ENCODE measurements at regions not wholly inside any gene's neighbourhood (a gene's known extent, or its start where the extent isn't known, plus 50 kb on each side); places are given as distances from the start of the nearest gene placed in this dataset.

DNA sequence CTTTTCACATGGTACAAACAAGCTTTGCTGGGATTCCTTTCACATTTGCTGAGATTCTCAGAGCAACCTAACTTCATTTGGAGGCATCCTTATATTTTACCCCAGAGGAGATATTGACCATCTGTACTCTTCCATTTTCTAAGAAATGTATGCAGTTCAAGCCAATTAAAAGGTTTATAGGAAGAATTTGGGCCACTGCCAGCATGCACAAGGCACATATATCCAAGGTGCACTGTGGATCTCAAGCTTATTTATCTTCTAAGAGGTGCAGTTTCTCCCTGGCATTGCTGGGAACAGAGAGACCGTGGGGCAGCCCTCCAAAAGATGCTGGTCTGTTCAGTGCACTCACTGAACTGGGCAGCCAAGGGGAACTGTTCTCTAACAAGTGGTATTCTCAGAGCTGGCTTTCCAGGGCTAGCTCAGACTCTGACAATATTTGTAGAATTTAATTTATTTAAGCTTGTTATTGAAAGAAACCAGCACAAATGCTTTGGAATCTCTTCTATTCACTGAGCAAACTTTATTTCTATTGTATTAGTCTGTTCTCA is 213.3 kb downstream of the TENT4A start:
- no peak for DNase-seq

DNA sequence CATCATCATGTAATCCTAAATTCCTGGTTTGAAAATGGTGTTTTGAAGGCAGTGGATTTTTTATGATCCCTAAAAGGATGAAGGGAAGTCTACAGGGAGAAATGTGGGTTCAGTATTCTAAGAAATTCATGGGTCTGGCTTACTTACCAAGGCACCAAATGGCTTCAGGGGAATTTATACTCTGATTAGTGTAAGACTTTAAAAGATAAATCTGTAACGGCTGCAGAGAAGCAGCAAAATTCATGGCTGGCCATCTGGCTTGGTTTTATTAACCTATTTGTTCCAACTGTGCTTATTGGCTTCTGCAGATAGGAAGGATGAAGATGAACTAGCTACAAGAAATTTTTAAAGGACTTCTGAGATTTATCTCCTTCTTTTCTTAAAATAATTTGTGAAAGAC is 222.8 kb downstream of the TENT4A start:
- no peak for DNase-seq

DNA sequence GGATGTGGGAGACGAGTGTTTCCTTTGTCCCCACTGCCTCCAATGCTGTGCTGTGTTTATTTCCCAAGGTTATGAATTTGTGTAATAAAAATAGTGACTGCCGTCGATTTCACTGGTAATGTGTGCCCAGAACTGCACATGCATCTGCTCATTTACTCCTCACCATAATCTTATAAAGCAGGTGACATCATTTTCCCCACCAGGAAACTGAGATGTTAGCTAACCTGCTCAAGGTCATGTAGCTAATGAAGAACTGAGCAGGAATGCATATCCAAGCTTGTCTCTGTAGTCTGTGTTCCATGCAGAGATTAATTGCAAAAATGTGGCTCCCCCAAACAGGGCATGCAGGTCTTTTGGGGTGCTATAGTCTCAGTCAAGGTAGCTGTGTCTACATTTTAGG is 224.4 kb downstream of the TENT4A start:
- no peak for DNase-seq

DNA sequence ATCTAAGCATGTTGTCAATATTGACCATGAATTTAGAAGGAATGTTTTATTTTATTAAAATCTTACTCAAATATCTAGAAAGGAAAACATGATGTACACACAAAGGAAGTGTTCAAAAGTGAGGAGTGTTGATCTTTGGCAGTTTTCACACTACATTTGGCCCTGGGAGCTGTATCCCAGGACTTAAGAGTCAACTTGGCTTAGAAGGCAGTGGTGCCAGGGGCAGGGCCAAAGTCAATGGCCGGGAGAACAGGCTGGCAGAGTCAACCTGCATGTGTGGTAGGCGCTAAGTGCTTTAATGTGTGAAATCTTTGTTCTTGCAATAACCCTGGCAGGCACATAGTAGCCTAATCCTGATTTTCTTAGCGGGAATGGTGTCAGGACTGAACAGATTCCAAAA is 228.4 kb downstream of the TENT4A start:
- no peak for DNase-seq

DNA sequence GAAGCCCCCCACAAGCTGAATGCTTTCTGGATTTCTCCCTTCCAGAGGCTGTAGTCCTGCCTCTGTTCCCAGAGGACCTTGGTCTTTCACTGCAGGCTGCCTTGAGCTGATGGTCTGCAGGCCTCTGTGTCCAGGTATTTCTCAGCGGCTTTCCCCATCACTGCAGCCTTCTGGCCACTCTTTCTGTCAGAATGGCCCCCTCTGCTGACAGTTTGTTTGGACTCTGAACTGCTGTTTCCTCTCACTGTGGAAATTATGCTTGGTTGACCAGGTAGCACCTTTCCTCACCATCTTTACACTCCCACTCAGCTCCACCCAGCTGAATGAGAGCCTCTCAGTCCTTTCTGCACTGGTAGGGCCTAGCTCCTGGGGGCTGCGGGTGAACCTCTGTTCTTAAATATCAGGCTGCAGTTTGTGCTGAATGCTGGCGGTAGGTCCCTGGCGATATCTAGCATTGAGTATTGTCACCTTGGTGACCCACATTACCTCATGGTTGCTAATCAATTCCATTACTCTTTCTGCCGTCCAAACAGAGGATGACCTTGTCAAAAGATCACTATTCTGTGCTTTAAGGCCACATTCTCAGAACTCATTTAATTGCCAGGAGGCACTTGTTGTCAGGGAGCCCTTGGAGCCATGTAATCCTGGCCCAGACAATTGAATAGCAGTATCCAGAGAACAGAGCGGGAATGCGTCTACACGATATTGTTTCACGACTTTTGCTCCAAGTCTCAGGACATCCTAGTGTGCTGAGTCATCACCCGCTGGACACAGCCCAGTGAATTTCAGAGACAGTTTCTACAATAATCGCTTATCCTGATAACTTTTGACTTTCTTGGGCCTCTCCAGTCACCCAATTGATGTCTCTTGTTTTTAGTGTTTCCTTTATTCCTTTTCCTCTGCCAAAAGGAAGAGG is 230.2 kb downstream of the TENT4A start:
- DNase-seq: no peak

DNA sequence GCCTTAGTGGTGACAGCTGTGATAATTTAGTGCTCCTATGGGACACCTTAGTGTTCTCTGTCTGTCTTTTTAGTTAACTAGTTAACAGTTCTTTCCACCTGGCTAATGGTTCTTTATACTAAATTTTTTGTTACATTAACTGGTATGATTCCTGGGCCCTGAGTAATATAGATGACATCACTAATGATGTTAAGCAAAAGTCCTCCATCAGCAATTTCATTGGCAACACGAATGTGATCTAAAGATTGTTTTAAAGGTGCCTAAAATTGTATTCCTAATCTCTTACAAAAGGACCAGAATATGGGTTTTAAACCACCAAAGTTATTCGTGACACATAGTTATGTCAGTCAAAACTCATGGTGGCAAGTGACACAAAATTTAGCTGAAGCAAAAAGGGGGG is 235.3 kb downstream of the TENT4A start:
- DNase-seq: no peak

DNA sequence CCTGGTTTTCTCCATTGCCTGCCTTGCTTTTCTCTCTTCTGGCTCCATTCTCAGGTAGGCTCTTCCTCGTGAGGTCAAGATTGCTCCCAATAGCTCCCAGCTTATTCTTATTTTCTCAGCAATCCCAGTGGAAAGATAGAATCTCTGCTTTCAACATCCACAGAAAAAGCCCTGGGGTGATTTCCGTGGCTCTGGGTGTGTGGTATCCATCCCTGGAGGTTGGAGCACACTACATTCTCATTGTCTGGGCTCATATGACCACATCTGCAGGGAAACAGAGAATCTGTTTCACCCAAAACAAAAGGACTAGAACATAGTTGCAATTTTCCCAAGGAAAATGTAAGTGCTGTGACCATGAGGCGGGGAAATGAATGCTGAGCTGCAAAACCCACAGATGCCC is 236.0 kb downstream of the TENT4A start:
- DNase-seq: no peak

DNA sequence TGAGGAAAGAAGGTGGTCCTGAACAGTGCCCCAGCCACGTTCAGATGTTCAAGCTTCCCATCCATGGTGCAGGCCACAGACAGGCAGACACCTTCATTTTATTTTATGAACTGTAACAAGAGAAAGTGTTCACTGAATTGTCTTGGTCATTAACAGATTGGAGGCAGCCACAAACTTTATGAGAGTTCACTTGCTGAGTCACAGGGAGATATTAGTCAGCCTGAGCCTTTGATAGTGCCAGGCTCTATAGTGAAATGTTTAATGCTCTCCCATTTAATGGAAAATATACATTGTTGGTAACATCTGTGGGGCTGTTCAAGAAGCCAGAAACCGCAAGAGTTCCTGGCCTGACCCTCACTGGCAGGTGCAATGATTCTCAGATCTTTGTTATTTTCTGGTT is 237.0 kb downstream of the TENT4A start:
- DNase-seq: no peak

DNA sequence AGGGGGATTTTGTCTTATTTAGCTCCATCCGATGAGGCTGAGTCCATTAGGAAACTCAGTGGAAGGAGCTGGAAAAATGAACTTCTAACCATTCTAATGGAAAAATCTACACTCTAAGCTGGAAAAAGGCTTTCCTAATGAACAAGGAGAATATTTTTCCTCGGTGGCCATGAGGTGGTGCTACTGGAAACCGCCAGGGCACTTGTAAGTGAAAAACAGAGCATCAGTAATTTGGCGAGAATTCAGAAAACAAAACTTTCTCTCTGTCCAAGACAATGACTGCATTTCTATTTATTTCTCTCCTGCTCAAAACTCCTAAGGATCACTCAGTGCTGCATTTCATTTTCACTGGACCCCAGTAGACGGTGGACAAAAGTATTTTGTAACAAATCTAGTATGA is 237.6 kb downstream of the TENT4A start:
- no peak for DNase-seq

DNA sequence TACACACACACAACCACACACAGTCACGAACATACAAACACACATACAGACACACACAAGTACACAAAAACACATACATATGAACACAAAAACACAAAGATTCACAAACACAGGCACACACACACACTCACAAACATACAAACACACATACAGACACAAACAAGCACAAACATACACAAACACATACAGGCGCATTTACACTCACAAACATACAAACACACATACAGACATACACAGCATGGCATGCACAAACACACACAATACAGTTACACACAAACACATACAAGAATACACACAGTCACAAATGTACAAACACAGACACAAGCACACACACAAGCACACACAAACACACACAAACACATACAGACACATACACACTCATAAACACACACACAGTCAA is 247.9 kb downstream of the TENT4A start:
- DNase-seq: no peak

DNA sequence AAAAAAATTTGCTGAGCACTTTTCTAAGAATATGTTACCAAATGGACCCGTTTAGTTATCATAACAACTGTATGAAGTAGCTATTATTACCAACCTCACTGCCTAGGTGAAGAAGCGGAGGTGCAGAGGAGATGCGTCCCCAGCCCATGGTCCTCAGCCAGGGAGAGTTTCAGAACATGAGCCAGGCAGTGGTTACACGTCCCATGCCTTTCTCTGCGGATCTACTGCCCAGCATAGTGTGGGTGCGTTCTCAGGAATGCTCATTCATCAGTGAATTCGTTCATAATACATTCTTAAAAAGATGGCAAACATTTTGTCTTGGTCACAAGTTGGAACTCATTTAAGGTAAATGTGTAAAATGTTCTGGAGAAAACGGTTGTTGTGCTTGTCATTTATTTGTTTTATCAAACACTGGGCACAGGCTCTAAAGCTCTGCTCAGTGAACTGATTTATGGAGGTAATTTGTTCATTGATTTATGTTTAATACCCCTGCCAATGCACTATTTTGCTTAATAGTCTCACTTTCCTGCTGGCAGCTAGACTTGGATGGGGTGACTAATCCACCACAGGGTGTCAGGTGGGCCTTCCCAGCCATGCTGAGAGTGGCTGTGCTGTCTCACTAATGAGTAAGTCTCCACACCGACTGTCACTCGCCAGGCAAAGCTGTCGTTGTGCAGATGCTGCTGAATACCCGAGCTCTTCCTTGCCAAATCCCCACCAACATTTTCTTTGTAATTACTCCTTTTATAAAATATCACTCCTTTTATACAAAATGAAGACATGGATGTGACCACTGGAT is 248.8 kb downstream of the TENT4A start:
- no peak for DNase-seq

DNA sequence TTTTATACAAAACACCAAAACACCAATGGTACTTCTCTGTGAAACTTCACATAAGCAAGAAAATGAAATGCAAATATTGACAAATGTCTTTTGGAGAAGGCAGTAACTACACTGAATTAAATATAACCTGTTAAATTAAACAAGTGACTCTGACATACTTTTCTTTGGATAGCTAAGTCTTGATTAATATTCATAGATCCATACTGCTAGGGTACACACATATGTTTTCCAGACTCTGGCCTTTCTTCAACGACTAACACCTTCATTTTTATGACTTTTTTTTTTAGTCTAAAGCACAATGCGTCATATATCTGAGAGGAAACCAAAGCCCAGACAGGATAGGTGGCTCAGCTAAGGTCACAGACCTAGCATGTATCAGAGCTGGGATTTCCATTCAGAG is 263.7 kb downstream of the TENT4A start:
- DNase-seq: no peak

DNA sequence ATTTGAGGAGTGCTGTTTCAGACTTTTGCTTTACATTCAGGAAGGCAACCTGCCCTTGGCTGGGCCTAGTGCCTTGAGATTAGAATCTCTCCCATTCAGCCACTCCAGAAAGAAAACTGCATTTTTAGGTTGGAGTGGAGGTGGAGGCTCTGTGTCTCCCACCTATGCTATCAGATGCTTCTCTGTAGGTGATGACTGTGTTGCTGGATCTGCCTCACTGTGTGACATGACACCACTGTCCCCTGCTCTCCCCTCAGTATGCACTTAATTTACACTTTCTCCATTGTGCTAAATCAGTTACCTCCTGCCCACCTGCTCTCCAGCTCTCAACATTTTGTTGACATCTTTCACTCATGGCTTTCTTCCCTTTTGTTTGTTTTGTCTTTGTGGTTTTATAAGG is 265.8 kb downstream of the TENT4A start:
- DNase-seq: no peak

DNA sequence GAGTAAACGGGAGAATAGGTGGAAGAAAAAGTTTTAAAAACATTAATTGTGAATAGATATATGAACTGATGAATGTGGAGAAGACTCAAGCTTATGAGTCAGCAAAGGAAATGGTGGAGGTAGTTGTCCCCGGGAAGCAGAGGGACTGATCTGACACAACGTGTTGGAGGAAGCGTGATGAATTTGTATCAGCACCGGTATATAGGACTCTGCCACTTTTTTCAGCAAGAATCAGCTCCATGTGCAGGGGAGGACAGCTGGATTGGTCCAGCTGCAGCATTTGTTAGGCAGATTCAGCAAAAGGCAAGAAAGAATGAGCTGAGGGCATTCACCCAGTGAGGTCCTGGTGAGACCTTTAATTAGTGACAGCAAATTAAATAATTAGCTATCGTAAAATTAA is 276.0 kb downstream of the TENT4A start:
- no peak for DNase-seq

DNA sequence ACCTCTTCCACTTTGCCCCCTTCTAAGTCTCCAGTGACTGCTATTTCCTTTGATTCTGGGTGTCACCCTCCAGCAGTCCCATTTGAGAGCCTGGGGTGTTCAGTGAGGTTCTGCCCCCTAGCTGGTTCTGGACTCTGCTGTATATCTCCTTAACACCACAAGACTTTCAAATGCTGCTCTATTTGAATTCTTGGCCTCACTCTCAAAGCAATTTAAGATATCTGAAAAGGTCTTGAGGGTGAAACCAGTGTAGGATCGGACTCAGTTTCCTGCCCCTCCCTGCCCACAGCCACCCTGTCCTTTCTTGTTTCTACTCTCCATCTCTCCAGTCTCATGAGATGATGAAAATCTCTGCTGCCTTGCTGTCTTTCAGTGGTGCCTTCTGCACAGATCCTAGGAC is 280.9 kb downstream of the TENT4A start:
- DNase-seq: no peak

DNA sequence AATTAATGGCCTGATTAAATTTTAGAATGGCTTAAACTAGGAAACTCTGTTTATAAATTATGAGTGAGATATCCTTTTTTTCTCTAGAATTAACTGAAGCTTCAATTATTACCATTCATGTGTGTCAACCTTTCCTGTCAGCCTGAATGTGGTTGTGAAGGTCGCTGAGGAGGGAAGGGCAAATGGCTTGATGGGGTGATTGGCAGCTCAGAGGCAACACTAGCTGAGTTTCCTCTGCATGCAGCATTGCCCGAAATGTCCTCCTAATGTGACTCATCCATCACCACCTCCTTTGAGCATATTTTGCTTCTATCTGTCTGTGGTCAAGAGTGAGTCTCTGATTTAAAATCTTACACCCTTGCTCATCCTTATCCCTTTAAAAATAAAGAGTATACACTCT is 281.9 kb downstream of the TENT4A start:
- DNase-seq: no peak

DNA sequence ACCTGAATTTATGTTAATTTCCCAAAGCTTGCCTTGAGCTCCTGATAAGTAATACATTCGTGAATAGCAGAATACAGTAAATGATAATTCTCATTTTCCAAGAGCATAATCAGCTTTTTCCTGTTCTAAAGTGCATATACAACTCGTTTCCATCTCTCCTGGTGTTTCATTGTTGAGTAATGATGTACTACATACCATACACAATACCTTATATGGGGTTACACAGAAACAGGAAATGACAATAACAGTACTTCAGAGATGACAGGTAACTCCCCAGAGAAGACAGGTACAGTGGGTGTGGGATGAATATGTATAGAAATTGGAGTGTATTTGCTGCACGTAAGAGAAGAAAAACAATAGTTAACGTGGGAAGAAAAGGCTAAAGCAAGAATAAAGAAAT is 287.1 kb downstream of the TENT4A start:
- no peak for DNase-seq

DNA sequence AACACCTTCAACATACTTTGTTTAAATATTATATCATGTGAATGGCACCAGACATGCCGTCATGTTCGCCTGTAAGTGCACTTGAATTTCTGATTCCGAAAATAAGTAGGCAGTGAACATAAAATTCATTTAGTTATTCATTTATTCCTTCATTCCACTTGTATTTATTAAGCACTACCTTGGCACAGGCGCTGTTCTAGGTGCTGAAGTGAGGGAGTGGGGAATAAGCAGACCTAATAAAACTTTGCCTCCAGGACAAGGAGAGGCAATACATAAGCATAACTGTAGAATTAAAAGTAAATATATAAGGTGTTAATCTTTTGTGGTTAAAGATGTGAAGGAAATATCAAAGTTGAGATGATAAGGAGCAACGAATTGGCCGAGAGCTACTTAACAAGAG is 297.4 kb downstream of the TENT4A start:
- DNase-seq: no peak

DNA sequence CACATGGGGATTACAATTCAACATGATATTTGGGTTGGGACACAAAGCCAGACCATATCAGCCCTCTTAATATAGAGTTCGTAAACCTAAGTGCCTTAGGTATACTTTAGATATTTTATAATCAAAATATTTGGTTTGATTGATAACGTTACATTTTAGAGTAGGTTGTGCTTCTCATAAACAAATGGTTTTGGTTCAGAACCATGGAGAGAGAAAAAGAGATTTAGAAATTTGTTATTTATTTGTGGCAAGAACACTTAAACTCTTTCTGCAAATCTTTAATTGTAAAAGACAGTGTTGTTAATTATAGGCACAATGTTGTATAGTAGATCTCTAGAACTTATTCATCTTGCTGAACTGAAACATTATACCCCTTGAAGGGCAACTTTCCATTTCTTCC is 298.8 kb downstream of the TENT4A start:
- no peak for DNase-seq

DNA sequence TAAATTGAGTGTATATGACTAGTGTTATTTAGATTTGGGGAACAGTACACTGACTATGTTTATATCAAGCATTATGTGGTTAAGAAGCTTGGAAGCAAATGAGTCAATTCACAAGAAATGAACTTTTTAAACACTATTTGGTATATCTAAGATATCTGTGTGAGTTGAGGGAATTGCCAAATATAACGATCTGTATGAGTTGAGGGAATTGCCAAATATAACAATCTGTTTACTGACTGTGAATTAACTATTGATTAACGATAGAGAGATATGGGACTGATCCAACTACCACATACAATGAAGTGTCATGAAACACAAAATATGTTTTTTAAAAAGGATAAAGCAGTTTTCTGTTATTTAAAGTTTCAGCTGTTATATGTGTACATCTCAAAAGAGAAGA is 301.4 kb downstream of the TENT4A start:
- DNase-seq: no peak

DNA sequence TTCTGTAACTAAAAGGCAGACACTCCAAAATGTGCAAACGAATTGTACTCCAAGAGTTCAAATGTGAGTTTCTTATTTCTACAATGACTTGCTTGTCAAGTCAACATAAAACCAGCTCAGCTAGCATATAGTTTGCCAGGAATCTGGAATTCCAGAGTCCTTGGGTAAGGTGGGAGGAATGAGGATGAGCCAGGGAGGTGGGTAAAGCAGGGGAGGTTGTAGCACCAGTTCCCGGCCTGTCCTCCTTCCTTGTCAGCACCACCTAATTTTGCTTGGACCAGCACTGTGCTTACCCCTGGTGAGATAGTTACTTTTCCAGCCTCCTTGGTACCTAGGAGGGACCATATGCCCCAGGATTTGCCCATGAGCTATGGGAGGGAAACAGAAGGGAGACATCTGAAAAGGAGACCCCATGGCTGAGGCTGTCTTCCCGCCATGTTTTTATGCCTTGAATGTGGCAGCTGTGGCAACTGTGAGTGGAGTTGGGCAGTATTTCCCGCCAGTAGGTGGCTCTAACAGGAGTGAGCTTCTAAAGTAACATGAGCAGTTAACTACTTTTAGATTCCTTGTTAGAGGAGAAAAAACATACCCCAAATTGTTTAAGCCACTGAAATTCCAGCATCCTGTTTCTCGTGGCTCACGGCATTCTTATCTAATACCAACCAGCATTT is 302.5 kb downstream of the TENT4A start:
- DNase-seq: no peak

DNA sequence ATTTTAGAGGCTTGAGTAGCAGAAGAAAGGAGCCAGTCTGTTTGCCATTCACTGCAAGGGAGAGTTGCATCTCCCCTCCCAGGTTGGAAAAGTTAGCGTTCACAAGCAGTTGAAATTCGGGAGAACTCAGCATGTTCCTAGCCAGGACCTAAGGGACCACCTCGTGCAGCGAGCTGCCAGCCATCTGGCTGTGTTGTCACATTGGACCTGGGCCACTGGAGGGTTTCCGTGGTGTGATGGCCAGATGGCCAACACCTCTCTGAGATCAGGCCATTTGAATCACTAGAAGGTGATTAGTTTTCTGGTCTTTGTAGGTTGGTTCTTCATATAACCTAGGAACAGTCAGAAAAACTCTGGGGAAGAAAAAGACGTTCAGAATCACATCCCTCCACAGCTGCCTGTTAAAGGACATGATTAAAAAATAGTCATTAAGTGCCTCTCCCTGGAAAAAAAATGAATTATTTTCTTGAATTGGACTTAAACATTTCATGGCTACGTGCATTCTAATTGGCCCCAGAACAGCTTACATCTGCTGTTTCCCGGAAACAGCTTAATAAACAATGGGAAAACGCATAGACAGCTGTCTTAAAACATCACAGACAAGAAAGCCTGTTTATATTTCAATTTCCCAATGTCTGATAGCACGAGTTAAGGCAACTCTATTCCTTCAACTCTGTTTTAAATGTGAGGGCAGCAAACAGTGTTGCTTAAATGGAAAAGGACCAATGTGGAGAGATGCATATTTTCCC is 303.9 kb downstream of the TENT4A start:
- no peak for DNase-seq

DNA sequence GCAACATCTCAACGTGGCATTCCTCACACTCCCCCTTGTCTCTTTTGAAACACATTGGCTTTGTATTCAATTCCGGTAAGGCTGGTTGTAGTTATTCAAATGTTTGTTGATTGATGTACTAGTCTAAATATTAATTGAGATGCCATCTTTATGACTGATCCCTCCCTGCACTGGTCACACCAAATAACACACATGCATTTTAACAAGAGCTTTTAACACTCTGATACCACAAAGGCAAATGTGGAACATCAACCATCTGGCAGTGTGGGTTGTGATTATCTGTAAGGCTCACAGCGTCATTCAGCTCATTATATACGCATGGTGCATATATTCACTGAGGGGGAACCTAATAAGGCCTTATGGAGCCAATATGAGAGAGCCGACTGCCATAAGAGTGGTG is 305.0 kb downstream of the TENT4A start:
- DNase-seq: no peak

Measured in NCI-H2227 treated with DMSO at 0.1 percent for 48 hours (cell line).